OCI-LY3 (cell line): ENCODE measurements at regions not wholly inside any gene's neighbourhood (a gene's known extent, or its start where the extent isn't known, plus 50 kb on each side); places are given as distances from the start of the nearest gene placed in this dataset.

Experiments
- CTCF ChIP-seq: fragments of 200-600, 300-600 bp; sonication (generic); IDR thresholded peaks from 2 replicates; pipeline ENCODE4 v1.5.1; 2014; ENCODE audit warnings: antibody characterized with exemption, low read length, low read depth
- EZH2phosphoT487 ChIP-seq: fragments of 200-600 bp; shearing (Covaris generic); IDR thresholded peaks from 2 replicates; pipeline ENCODE4 v1.6.1; 2018; ENCODE audit warnings: antibody characterized with exemption, mixed run types, low read depth

- TF ChIP-seq CTCF (no peak), EZH2phosphoT487 (no peak)
Observed at GRCh38 chr3:180359953-180360279, 242.0 kb upstream of the TTC14 start.
